Liver (tissue), 3 donors: ENCODE measurements at regions not wholly inside any gene's neighbourhood (a gene's known extent, or its start where the extent isn't known, plus 50 kb on each side); places are given as distances from the start of the nearest gene placed in this dataset.

Source experiments
- ATF3 ChIP-seq: IDR thresholded peaks from 2 replicates; pipeline ENCODE4 v1.6.1; 2016; ENCODE audit warnings: antibody characterized with exemption
- EGR1 ChIP-seq, 2 donors: IDR thresholded peaks; 2 replicates each; pipeline ENCODE4 v1.6.1; 2016 to 2018; ENCODE audit warnings: antibody characterized with exemption in 2 of 2, low read depth in 2 of 2
- FOXA1 ChIP-seq: IDR thresholded peaks from 2 replicates; pipeline ENCODE4 v1.6.1; 2016; ENCODE audit warnings: antibody characterized with exemption
- GABPA ChIP-seq, 2 donors: IDR thresholded peaks in 1 of 2; conservative IDR thresholded peaks in 1 of 2; 2 replicates each; pipeline ENCODE4 v1.6.1; 2016; ENCODE audit warnings: antibody characterized with exemption in 2 of 2, mild to moderate bottlenecking in 1 of 2, moderate library complexity in 1 of 2
- JUND ChIP-seq, 2 donors: IDR thresholded peaks; 2 replicates each; pipeline ENCODE4 v1.6.1; 2016; ENCODE audit warnings: antibody characterized with exemption in 2 of 2
- MAX ChIP-seq: IDR thresholded peaks from 2 replicates; pipeline ENCODE4 v1.6.1; 2016; ENCODE audit warnings: antibody characterized with exemption
- NR2F2 ChIP-seq: IDR thresholded peaks from 2 replicates; pipeline ENCODE4 v1.6.1; 2016; ENCODE audit warnings: antibody characterized with exemption
- TAF1 ChIP-seq: conservative IDR thresholded peaks from 2 replicates; pipeline ENCODE4 v1.6.1; 2016; ENCODE audit warnings: antibody characterized with exemption, mild to moderate bottlenecking
- YY1 ChIP-seq: IDR thresholded peaks from 2 replicates; pipeline ENCODE4 v1.6.1; 2016; ENCODE audit warnings: antibody characterized with exemption, mild to moderate bottlenecking
- TF ChIP-seq, protein P1 (sequence below): fragments of 150-350 bp; IDR thresholded peaks from 2 replicates; pipeline ENCODE4 v1.5.1; 2017; ENCODE audit warnings: improper control_type of control experiment, low read depth, low read length; ENCODE audit not compliant: missing input control
- TF ChIP-seq, protein P2 (sequence below): IDR thresholded peaks from 2 replicates; pipeline ENCODE4 v1.6.1; 2016; ENCODE audit warnings: antibody characterized with exemption, mild to moderate bottlenecking
- TF ChIP-seq, protein P3 (sequence below): IDR thresholded peaks from 2 replicates; pipeline ENCODE4 v1.6.1; 2016; ENCODE audit warnings: antibody characterized with exemption
- donor health status: healthy.
- donor health status: healthy.

- TF ChIP-seq FOXA1 (no peak), TAF1 (no peak), EGR1 (IDR thresholded peaks at IDR 0.05; ENCODE audit: low read depth in 2 of 2) (no peak), MAX (no peak), ATF3 (no peak), JUND (IDR thresholded peaks at IDR 0.05) (no peak), NR2F2 (no peak), GABPA (IDR thresholded peaks at IDR 0.05 in 1 of 2, conservative IDR thresholded peaks at IDR 0.05 in 1 of 2) (no peak), YY1 (no peak)
- TF ChIP-seq, protein P1, sequence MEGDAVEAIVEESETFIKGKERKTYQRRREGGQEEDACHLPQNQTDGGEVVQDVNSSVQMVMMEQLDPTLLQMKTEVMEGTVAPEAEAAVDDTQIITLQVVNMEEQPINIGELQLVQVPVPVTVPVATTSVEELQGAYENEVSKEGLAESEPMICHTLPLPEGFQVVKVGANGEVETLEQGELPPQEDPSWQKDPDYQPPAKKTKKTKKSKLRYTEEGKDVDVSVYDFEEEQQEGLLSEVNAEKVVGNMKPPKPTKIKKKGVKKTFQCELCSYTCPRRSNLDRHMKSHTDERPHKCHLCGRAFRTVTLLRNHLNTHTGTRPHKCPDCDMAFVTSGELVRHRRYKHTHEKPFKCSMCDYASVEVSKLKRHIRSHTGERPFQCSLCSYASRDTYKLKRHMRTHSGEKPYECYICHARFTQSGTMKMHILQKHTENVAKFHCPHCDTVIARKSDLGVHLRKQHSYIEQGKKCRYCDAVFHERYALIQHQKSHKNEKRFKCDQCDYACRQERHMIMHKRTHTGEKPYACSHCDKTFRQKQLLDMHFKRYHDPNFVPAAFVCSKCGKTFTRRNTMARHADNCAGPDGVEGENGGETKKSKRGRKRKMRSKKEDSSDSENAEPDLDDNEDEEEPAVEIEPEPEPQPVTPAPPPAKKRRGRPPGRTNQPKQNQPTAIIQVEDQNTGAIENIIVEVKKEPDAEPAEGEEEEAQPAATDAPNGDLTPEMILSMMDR: no peak
- TF ChIP-seq, protein P2, sequence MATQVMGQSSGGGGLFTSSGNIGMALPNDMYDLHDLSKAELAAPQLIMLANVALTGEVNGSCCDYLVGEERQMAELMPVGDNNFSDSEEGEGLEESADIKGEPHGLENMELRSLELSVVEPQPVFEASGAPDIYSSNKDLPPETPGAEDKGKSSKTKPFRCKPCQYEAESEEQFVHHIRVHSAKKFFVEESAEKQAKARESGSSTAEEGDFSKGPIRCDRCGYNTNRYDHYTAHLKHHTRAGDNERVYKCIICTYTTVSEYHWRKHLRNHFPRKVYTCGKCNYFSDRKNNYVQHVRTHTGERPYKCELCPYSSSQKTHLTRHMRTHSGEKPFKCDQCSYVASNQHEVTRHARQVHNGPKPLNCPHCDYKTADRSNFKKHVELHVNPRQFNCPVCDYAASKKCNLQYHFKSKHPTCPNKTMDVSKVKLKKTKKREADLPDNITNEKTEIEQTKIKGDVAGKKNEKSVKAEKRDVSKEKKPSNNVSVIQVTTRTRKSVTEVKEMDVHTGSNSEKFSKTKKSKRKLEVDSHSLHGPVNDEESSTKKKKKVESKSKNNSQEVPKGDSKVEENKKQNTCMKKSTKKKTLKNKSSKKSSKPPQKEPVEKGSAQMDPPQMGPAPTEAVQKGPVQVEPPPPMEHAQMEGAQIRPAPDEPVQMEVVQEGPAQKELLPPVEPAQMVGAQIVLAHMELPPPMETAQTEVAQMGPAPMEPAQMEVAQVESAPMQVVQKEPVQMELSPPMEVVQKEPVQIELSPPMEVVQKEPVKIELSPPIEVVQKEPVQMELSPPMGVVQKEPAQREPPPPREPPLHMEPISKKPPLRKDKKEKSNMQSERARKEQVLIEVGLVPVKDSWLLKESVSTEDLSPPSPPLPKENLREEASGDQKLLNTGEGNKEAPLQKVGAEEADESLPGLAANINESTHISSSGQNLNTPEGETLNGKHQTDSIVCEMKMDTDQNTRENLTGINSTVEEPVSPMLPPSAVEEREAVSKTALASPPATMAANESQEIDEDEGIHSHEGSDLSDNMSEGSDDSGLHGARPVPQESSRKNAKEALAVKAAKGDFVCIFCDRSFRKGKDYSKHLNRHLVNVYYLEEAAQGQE: no peak
- TF ChIP-seq, protein P3, sequence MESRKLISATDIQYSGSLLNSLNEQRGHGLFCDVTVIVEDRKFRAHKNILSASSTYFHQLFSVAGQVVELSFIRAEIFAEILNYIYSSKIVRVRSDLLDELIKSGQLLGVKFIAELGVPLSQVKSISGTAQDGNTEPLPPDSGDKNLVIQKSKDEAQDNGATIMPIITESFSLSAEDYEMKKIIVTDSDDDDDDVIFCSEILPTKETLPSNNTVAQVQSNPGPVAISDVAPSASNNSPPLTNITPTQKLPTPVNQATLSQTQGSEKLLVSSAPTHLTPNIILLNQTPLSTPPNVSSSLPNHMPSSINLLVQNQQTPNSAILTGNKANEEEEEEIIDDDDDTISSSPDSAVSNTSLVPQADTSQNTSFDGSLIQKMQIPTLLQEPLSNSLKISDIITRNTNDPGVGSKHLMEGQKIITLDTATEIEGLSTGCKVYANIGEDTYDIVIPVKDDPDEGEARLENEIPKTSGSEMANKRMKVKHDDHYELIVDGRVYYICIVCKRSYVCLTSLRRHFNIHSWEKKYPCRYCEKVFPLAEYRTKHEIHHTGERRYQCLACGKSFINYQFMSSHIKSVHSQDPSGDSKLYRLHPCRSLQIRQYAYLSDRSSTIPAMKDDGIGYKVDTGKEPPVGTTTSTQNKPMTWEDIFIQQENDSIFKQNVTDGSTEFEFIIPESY: no peak
These were observed 1056.7 kb downstream of the STIM2 start for GRCh38 chr4:27917381-27917780.
